ENCODE measurements at regions not wholly inside any gene's neighbourhood (a gene's known extent, or its start where the extent isn't known, plus 50 kb on each side); places are given as distances from the start of the nearest gene placed in this dataset.

DNA sequence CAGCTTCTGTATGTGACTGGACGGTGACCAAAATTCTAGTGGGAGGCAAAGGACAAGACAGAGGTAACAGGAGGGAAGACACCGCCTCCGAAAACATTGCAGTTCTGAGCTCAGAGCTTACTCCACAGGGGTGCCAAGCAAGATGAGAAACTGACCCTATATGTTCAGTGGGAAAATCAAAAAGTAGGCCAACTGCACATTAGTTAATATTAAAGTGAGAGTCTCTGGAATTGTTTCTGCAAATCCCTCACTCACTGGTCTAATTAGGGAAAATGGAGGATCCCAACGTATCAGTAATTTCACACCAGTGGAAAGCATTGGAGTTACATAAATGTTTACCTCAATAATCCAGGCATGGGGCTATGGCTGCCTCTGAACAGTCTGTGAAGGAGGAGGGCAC, 313.3 kb upstream of the KCNH8 start:
- Histone ChIP-seq H3K27me3 (ENCODE audit: control insufficient read depth, insufficient read depth, low read length) (no peaks in the 10 kb centered on the region), H3K4me3 (ENCODE audit: low read depth, low read length) (no peak overlapping the region), H3K36me3 (ENCODE audit: control insufficient read depth, insufficient read depth, low read length) (no peaks in the 10 kb centered on the region), H3K27ac (ENCODE audit: low read depth, low read length) (no peak overlapping the region), H3K9ac (ENCODE audit: low read depth, low read length) (no peak overlapping the region), H3K9me3 (ENCODE audit: control insufficient read depth, insufficient read depth, low read length) (no peaks in the 10 kb centered on the region), H3K4me1 (ENCODE audit: control insufficient read depth, insufficient read depth, low read length) (peaks cover 8% of the 10 kb centered on the region)

DNA sequence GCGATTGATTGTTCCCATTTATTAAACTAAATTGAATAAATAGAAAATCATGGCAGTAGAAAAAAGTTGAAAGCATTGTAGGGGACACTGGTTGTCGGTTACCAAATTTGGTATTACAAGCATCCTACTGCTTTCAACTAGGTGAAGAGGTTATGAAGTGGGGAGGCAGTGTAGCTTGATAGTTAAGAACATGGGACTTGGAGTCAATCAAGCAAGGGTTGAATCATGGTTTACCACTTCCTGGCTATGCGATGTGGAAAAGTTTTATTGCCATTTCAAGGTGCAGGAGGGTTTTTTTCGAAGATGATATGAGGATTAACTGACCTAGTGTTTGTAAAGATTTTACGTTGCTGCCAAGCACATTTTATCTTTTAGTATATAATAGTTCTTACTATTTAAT, 318.2 kb upstream of the KCNH8 start:
- H3K4me3 ChIP-seq (ENCODE audit: low read depth, low read length): no peak overlapping the region
- no peak overlapping the region for H3K27ac ChIP-seq (ENCODE audit: low read depth, low read length)
- no peaks in the 10 kb centered on the region for H3K27me3 ChIP-seq (ENCODE audit: control insufficient read depth, insufficient read depth, low read length)
- no peaks in the 10 kb centered on the region for H3K9me3 ChIP-seq (ENCODE audit: control insufficient read depth, insufficient read depth, low read length)
- H3K9ac ChIP-seq (ENCODE audit: low read depth, low read length): no peak overlapping the region
- H3K4me1 ChIP-seq (ENCODE audit: control insufficient read depth, insufficient read depth, low read length): no peaks in the 10 kb centered on the region
- H3K36me3 ChIP-seq (ENCODE audit: control insufficient read depth, insufficient read depth, low read length): no peaks in the 10 kb centered on the region

DNA sequence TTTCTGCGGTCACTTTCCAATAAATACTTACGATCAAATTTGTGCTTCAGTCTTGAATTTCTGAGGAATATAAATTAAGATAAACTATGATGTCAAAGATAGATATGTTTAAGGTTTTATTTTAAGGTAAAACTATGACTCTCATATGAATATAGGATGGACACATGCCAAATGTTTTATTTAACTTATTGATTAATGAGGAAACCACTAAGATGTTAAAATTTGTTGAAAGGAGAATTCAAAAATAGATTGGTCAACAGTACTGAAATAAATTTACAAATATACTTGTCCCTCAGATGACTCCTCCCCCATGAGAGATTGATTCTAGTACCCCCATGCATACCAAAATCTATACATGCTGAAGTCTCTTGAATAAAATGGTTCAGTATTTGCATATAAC, 319.7 kb upstream of the KCNH8 start:
- no peak overlapping the region for H3K4me3 ChIP-seq (ENCODE audit: low read depth, low read length)
- H3K4me1 ChIP-seq (ENCODE audit: control insufficient read depth, insufficient read depth, low read length): no peaks in the 10 kb centered on the region
- H3K9ac ChIP-seq (ENCODE audit: low read depth, low read length): no peak overlapping the region
- H3K27ac ChIP-seq (ENCODE audit: low read depth, low read length): no peak overlapping the region
- no peaks in the 10 kb centered on the region for H3K27me3 ChIP-seq (ENCODE audit: control insufficient read depth, insufficient read depth, low read length)
- no peaks in the 10 kb centered on the region for H3K36me3 ChIP-seq (ENCODE audit: control insufficient read depth, insufficient read depth, low read length)
- H3K9me3 ChIP-seq (ENCODE audit: control insufficient read depth, insufficient read depth, low read length): no peaks in the 10 kb centered on the region

DNA sequence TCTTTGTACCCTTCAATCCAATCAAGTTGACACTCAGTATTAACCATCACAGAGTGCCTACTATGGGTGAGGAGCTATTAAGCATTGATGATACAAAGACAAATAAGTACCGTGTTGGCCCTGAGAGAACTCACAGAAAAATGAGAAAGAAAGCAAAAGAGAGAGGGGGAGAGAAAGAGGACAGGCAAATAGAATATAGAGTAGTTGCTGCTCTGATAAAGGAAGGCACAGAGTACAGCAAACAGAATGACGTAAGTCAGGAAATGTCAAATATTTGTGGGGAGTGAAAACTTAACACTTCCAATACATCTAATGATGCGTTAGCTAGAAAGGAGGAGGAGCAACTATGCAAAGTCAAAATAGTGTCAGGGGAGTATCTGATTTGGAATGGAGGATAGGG, 320.6 kb upstream of the KCNH8 start:
- H3K4me1 ChIP-seq (ENCODE audit: control insufficient read depth, insufficient read depth, low read length): no peaks in the 10 kb centered on the region
- no peak overlapping the region for H3K4me3 ChIP-seq (ENCODE audit: low read depth, low read length)
- H3K9ac ChIP-seq (ENCODE audit: low read depth, low read length): no peak overlapping the region
- no peaks in the 10 kb centered on the region for H3K36me3 ChIP-seq (ENCODE audit: control insufficient read depth, insufficient read depth, low read length)
- no peaks in the 10 kb centered on the region for H3K9me3 ChIP-seq (ENCODE audit: control insufficient read depth, insufficient read depth, low read length)
- H3K27me3 ChIP-seq (ENCODE audit: control insufficient read depth, insufficient read depth, low read length): no peaks in the 10 kb centered on the region
- no peak overlapping the region for H3K27ac ChIP-seq (ENCODE audit: low read depth, low read length)

DNA sequence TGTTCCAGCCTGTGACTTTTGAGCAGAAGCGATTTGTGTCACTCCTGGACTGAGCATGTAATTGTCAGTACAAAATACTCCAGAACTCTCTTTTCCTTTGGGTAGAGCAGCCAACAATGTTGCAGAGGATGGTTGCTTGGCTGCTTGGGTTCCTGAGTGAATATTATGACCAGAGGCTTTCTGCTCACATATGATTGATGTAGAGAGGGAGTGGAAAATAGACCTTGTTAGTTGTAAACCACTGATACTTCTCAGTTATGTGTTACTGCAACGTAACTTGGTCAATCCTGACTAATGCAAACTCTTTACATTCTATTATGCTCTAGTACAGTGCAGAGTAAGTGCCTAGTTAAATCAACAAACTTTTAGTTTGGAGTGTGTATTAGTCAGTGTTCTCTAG, 322.6 kb upstream of the KCNH8 start:
- H3K9ac ChIP-seq (ENCODE audit: low read depth, low read length): no peak overlapping the region
- H3K9me3 ChIP-seq (ENCODE audit: control insufficient read depth, insufficient read depth, low read length): no peaks in the 10 kb centered on the region
- no peak overlapping the region for H3K27ac ChIP-seq (ENCODE audit: low read depth, low read length)
- H3K4me1 ChIP-seq (ENCODE audit: control insufficient read depth, insufficient read depth, low read length): no peaks in the 10 kb centered on the region
- H3K36me3 ChIP-seq (ENCODE audit: control insufficient read depth, insufficient read depth, low read length): no peaks in the 10 kb centered on the region
- no peak overlapping the region for H3K4me3 ChIP-seq (ENCODE audit: low read depth, low read length)
- H3K27me3 ChIP-seq (ENCODE audit: control insufficient read depth, insufficient read depth, low read length): no peaks in the 10 kb centered on the region

DNA sequence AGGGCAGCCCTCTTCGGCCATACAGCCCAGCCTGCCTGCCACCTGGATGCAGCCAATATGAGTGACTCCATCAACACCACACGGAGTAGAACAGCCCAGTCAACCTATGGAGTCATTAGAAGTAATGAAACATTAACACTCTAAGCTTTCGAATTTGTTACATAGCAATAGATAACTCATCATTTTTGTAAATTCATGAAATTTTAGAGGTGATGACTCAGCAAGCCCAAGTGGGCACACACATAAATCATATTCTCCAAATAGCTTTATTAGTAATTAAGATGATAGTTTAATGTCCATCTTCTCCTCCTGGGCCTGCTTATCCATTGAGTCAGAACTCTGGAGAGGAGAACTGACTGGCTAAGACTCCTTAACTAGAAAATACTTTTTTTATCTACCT, 335.0 kb upstream of the KCNH8 start:
- H3K9ac ChIP-seq (ENCODE audit: low read depth, low read length): no peak overlapping the region
- no peak overlapping the region for H3K27ac ChIP-seq (ENCODE audit: low read depth, low read length)
- H3K4me3 ChIP-seq (ENCODE audit: low read depth, low read length): no peak overlapping the region
- no peaks in the 10 kb centered on the region for H3K27me3 ChIP-seq (ENCODE audit: control insufficient read depth, insufficient read depth, low read length)
- H3K9me3 ChIP-seq (ENCODE audit: control insufficient read depth, insufficient read depth, low read length): no peaks in the 10 kb centered on the region
- H3K36me3 ChIP-seq (ENCODE audit: control insufficient read depth, insufficient read depth, low read length): no peaks in the 10 kb centered on the region
- no peaks in the 10 kb centered on the region for H3K4me1 ChIP-seq (ENCODE audit: control insufficient read depth, insufficient read depth, low read length)

DNA sequence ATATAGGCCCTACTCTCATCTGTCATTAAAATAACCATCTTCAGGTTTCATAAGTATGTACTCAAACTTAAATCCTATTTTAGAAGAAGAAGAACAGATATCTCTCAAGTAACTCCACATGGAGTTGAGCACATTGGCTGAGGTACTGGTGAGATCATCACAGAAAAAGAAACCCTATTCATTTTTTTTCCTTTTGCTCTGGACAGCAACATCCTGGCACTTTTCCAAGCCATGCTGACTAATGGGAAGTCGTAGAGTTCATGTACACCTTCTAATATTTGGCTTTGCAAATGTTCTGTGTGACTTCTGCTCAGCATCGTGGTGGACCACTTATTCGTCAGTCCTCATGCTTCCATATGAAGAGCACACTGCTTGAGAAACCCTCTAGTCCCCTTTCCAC, 336.0 kb upstream of the KCNH8 start:
- Histone ChIP-seq H3K9ac (ENCODE audit: low read depth, low read length) (no peak overlapping the region), H3K27me3 (ENCODE audit: control insufficient read depth, insufficient read depth, low read length) (no peaks in the 10 kb centered on the region), H3K27ac (ENCODE audit: low read depth, low read length) (no peak overlapping the region), H3K9me3 (ENCODE audit: control insufficient read depth, insufficient read depth, low read length) (no peaks in the 10 kb centered on the region), H3K4me3 (ENCODE audit: low read depth, low read length) (no peak overlapping the region), H3K36me3 (ENCODE audit: control insufficient read depth, insufficient read depth, low read length) (no peaks in the 10 kb centered on the region), H3K4me1 (ENCODE audit: control insufficient read depth, insufficient read depth, low read length) (no peaks in the 10 kb centered on the region)

DNA sequence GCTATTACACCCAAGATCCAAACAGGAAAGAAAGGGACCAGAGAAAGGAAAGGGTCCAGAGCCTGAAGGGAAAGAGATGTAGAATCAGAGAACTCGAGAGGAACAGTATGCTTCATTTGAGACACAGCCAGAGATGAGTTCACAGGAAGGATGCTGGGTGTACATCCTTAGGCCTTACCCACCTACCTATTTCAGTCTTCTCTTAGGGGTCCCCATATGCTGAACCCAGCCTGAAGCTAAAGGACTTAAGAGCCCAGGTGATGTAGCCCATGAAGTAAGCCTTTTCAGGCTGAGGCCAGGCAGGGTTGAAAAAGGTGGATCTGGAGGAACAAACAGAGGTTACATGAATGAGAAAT, 338.0 kb upstream of the KCNH8 start:
- Histone ChIP-seq H3K4me1 (ENCODE audit: control insufficient read depth, insufficient read depth, low read length) (no peaks in the 10 kb centered on the region), H3K9me3 (ENCODE audit: control insufficient read depth, insufficient read depth, low read length) (no peaks in the 10 kb centered on the region), H3K27me3 (ENCODE audit: control insufficient read depth, insufficient read depth, low read length) (no peaks in the 10 kb centered on the region), H3K27ac (ENCODE audit: low read depth, low read length) (no peak overlapping the region), H3K4me3 (ENCODE audit: low read depth, low read length) (no peak overlapping the region), H3K9ac (ENCODE audit: low read depth, low read length) (no peak overlapping the region), H3K36me3 (ENCODE audit: control insufficient read depth, insufficient read depth, low read length) (no peaks in the 10 kb centered on the region)

DNA sequence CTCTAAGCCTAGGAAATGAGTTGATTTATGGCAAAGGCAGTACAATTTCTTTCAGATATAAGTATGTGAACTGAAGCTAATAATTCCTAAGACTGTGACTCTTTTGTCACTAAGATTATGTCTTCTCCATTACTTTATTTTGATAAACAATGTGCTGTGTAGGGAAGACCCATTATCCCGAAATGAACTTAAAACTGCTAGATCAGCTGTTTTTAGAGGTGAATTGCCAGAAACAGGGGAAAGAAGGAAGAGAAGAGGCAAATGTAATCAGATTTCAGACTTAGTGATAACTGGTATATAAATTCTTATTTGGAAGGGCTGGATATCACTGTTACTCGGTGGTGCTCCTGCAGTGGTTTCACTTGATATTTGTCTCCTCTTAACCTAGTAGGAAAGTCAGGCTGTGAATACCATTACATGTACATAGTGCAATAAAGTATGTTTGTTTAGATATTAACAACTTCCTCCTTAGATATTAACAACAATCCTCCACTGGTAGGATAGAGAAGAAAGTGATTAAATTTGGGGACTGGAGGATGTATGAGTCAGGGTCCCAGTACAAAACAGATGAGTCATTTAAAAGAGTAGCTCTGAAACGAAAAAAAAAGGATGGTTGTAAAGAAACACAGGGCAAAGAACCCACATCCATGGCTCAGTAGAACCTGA, 338.5 kb upstream of the KCNH8 start:
- Histone ChIP-seq H3K4me1 (ENCODE audit: control insufficient read depth, insufficient read depth, low read length) (no peaks in the 10 kb centered on the region), H3K27ac (ENCODE audit: low read depth, low read length) (no peak overlapping the region), H3K9ac (ENCODE audit: low read depth, low read length) (no peak overlapping the region), H3K27me3 (ENCODE audit: control insufficient read depth, insufficient read depth, low read length) (no peaks in the 10 kb centered on the region), H3K9me3 (ENCODE audit: control insufficient read depth, insufficient read depth, low read length) (no peaks in the 10 kb centered on the region), H3K36me3 (ENCODE audit: control insufficient read depth, insufficient read depth, low read length) (no peaks in the 10 kb centered on the region), H3K4me3 (ENCODE audit: low read depth, low read length) (no peak overlapping the region)

DNA sequence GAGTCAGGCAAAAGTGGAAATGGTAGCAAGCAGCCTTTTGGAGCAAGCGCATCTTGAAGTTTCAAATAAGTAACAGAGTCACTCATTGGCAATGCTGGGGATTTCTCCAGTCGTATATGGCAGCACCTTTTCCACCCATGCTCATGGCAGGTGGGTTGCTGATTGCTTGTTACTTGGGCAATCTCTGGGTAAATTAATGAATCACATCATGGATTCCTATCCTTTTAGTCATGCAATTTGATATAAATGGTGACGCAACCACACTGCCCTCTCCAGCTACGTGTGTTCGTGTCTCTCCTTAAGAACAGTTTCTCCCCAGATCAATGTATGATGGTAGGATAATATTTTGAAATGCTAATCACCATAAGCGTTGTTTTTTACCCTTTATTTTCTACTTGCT, 339.9 kb upstream of the KCNH8 start:
- Histone ChIP-seq H3K9me3 (ENCODE audit: control insufficient read depth, insufficient read depth, low read length) (no peaks in the 10 kb centered on the region), H3K27ac (ENCODE audit: low read depth, low read length) (no peak overlapping the region), H3K36me3 (ENCODE audit: control insufficient read depth, insufficient read depth, low read length) (no peaks in the 10 kb centered on the region), H3K27me3 (ENCODE audit: control insufficient read depth, insufficient read depth, low read length) (no peaks in the 10 kb centered on the region), H3K4me1 (ENCODE audit: control insufficient read depth, insufficient read depth, low read length) (no peaks in the 10 kb centered on the region), H3K9ac (ENCODE audit: low read depth, low read length) (no peak overlapping the region), H3K4me3 (ENCODE audit: low read depth, low read length) (no peak overlapping the region)

DNA sequence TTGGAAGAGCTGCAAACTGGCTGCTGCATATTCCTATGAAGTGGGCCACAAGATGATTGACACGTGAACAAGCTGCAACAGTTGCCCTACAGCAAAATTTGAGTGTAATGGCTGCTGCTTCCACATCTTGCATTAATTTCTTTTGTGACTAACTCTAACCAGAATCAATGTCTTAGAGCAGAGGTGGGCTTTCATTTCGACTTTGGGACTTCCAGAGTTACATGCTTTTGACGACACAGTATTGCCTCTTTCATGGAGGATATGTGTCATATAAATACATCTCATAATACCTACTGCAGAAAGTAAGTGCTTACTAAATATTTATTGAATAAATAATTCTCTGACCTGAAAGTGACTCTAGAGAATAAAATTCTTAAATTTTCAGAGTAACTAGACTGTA, 340.7 kb upstream of the KCNH8 start:
- no peak overlapping the region for H3K27ac ChIP-seq (ENCODE audit: low read depth, low read length)
- no peaks in the 10 kb centered on the region for H3K9me3 ChIP-seq (ENCODE audit: control insufficient read depth, insufficient read depth, low read length)
- H3K27me3 ChIP-seq (ENCODE audit: control insufficient read depth, insufficient read depth, low read length): no peaks in the 10 kb centered on the region
- H3K36me3 ChIP-seq (ENCODE audit: control insufficient read depth, insufficient read depth, low read length): no peaks in the 10 kb centered on the region
- no peak overlapping the region for H3K9ac ChIP-seq (ENCODE audit: low read depth, low read length)
- no peak overlapping the region for H3K4me3 ChIP-seq (ENCODE audit: low read depth, low read length)
- H3K4me1 ChIP-seq (ENCODE audit: control insufficient read depth, insufficient read depth, low read length): no peaks in the 10 kb centered on the region

DNA sequence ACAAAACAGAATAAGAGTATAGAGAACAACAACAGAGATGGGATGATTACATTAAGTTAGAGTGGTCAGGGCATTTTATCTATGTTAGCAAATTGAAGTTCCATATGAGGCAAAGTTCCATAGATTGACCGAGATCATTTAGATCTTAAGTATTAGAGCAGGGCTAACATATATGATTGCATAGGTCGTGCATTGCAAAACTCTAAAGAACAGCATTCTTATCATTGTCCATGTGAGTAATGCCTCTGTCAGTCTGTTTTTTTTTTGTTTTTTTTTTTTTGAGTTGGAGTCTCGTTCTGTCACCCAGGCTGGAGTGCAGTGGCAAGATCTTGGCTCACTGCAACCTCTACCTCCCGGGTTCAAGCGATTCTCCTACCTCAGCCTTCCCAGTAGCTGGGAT, 341.7 kb upstream of the KCNH8 start:
- Histone ChIP-seq H3K36me3 (ENCODE audit: control insufficient read depth, insufficient read depth, low read length) (no peaks in the 10 kb centered on the region), H3K9ac (ENCODE audit: low read depth, low read length) (no peak overlapping the region), H3K27ac (ENCODE audit: low read depth, low read length) (no peak overlapping the region), H3K27me3 (ENCODE audit: control insufficient read depth, insufficient read depth, low read length) (no peaks in the 10 kb centered on the region), H3K4me1 (ENCODE audit: control insufficient read depth, insufficient read depth, low read length) (no peaks in the 10 kb centered on the region), H3K4me3 (ENCODE audit: low read depth, low read length) (no peak overlapping the region), H3K9me3 (ENCODE audit: control insufficient read depth, insufficient read depth, low read length) (no peaks in the 10 kb centered on the region)

All from HUES48 (cell line).